AG09319 (cell line): ENCODE measurements at regions not wholly inside any gene's neighbourhood (a gene's known extent, or its start where the extent isn't known, plus 50 kb on each side); places are given as distances from the start of the nearest gene placed in this dataset.

Source experiments
- DNase-seq: peaks from one replicate; pipeline ENCODE4 v3.0.0-alpha.2; 2010; ENCODE audit warnings: low read depth; ENCODE audit errors: extremely low read depth
- TF ChIP-seq, protein P1 (sequence below): IDR thresholded peaks from 2 replicates; pipeline ENCODE4 v1.5.1; 2011; ENCODE audit warnings: low read depth, mild to moderate bottlenecking, inconsistent platforms, low read length, moderate library complexity

DNA sequence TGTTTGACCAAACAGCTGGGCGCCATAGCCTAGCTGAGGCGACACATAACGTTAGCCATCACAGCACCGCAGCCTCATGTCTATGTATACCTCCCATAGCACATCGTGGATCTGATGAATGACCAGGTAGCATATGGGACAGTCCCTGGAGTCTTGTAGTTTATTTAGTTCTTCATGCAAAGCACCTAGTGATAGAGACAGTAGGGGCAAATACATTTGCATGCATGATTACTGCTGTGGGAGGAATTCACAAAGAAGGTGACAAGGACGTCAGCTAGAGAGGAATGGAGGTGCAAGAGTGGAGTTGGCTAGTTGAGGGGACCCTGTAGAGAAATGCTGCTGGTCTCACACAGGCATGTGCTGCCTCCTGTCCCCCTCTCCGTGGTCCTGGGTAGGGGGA lies 478.9 kb upstream of the HS6ST1 start:
- TF ChIP-seq, protein P1, sequence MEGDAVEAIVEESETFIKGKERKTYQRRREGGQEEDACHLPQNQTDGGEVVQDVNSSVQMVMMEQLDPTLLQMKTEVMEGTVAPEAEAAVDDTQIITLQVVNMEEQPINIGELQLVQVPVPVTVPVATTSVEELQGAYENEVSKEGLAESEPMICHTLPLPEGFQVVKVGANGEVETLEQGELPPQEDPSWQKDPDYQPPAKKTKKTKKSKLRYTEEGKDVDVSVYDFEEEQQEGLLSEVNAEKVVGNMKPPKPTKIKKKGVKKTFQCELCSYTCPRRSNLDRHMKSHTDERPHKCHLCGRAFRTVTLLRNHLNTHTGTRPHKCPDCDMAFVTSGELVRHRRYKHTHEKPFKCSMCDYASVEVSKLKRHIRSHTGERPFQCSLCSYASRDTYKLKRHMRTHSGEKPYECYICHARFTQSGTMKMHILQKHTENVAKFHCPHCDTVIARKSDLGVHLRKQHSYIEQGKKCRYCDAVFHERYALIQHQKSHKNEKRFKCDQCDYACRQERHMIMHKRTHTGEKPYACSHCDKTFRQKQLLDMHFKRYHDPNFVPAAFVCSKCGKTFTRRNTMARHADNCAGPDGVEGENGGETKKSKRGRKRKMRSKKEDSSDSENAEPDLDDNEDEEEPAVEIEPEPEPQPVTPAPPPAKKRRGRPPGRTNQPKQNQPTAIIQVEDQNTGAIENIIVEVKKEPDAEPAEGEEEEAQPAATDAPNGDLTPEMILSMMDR: no peak
- no peak for DNase-seq

DNA sequence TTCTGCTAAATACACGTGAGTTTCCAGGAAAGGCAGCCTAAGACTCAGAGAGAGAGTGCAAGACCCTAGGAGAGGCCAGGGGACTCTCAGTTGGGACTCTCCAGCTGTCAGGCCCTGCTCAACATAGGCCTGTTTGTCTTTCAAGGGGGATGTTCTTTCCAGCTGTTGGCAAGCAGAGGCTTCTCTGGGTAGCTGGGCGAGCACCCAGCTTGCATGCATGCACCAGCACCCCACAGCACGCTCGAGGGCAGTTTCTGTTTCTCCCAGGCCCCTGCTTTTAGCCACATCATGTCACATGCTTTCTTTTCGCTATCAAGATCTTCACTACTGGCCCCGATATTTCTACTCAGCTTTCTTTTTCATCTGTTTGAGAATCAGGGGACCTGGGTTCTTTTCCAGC lies 479.3 kb upstream of the HS6ST1 start:
- no peak for DNase-seq
- TF ChIP-seq, protein P1: no peak

DNA sequence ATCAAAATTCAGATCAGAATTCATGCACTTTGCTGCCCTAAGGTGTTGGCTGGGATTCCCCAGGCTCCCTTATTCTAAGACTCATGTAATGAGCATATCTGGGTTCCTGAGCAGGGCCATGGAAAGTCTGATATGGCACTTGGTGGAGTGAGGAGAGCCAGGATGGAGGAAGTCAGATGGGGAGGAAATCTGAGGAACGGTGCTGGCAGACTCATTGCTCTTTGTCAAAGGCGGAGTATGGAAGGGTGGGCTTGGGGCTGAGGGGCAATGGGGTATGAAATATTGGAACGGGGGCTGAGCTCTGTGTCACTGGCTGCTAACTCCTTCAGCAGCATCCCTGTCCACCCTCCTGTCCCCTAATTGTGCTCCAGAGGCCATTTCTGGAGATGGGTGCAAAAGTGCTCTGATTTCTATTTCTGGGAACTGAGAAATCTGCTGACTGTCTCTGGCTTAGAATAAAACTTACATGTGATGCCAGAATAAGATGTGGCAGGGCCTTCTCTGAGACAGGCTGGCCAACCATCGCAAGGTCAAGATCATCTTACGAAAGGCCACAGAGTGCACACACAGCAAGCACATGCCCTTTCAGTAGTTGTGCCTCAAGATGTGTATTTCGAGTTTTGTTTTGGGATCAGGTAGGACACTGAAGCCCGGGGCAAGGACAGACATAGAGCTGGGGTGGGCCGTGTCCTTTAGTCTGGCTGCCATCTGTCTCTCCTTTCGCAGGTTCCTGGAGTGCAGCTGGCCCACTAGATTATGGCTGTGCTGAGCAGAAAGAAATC lies 480.0 kb upstream of the HS6ST1 start:
- TF ChIP-seq, protein P1: no peak
- no peak for DNase-seq

DNA sequence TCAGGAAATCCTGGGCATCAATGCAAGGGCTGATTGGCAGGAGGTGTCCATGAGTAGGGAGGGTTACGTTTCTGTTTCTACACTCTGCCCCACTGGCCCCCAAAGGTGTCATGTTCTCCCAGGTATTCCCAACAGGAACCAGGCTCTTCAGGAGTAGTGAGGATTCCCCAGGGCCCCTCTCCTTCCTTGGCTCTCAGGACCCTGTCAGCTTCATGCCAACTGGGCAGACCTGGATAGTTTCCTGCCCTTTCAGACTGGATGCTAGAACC lies 480.6 kb upstream of the HS6ST1 start:
- TF ChIP-seq, protein P1: no peak
- no peak for DNase-seq

DNA sequence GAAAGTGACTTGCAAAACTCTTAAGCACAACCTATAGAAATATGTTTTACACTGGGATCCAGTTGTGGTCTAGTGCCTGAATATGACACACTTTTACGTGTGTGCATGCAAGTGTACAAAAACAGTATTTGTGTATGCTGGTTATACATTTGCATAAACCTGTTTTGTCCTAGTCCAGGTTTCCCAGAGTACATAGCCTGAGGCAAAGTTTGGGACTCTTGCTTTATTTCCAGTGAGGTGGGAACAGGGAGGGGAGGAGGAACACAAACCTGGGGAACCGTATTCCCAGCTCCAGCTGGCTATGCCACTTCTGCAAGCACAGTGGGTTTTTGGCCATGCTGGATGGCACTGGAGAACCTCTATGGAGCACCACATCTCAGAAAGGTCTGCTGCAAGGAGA lies 481.1 kb upstream of the HS6ST1 start:
- TF ChIP-seq, protein P1: no peak
- DNase-seq: no peak

DNA sequence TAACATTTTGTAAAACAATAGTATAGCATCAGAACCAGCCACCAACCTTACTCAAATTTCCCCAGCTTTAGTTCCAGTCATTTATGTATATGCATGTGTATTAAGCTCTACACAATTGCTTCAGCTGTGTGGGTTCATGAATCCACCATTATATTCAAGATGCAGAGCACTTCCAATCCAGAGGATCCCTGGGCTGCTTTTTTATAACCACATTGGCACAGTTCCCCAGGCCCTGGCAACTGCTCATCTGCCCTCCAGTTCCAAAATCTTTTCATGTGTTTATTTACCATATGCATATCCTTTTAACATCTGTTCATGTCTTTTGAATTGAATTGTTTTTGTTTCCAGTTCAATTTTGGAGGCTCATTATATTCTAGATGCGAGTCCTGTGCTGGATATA lies 482.9 kb upstream of the HS6ST1 start:
- TF ChIP-seq, protein P1: no peak
- DNase-seq: no peak

DNA sequence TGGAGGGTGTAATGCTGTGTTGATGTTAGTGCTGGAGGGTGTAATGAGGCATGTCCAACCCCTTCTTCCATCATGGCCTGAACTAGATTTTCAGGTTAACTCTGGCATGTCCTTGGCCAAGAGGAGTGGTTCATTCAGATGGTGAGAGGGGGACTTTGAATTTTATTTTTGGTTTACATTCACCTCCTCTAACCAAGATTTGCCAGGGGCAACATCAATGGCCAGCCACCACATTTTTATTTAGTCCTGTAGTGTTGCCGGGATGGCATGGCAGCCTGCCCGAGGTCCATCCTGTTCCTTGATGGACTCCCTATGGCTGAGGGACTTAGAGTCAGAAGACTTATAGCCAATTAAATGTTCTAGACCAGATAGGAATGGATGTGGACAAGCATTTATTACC lies 484.6 kb upstream of the HS6ST1 start:
- no peak for DNase-seq
- TF ChIP-seq, protein P1: no peak
